HCT116 (cell line): ENCODE measurements at regions not wholly inside any gene's neighbourhood (a gene's known extent, or its start where the extent isn't known, plus 50 kb on each side); places are given as distances from the start of the nearest gene placed in this dataset.

Experiments
- ATAC-seq: fragments of 200-7000 bp; cut with Tn5 transposase; 2 replicates; pipeline ENCODE4 v1.9.1; 2020; ENCODE audit warnings: mild to moderate bottlenecking, moderate library complexity
- BruUV-seq: library from RNA; stranded (reverse); fragments of 400-500 nt; replicated peaks from 2 replicates; lab custom pipeline; 2021; lab: Mats Ljungman, UMichigan
- CTCF ChIA-PET: fragments of 300-600 bp; sonication (Branson Sonifier 250); formaldehyde crosslinking; loops from one replicate; lab custom pipeline; 2021; ENCODE audit warnings: antibody characterized with exemption; lab: Charles Lee
- POLR2A ChIA-PET: fragments of 300-600, 350-600 bp; sonication (Branson Sonifier 250); formaldehyde crosslinking; loops from one replicate; lab custom pipeline; 2021; ENCODE audit warnings: antibody characterized with exemption; lab: Charles Lee
- RAD21 ChIA-PET, 2 experiments: fragments of 300-600 bp; sonication (Branson Sonifier 250); formaldehyde crosslinking; loops; one replicate each; lab custom pipeline; 2023; ENCODE audit warnings: low total read pairs in 2 of 2; ENCODE audit not compliant: uncharacterized antibody in 2 of 2, unreplicated experiment in 2 of 2, low non-redundant PET in 1 of 2; lab: Charles Lee
- DNase-seq: peaks from one replicate; pipeline ENCODE4 v3.0.0-alpha.2; 2010; ENCODE audit warnings: low read depth, low spot score
- H2AFZ ChIP-seq: fragments of 200-600 bp; shearing (Covaris generic), sonication (generic); 2 replicates; pipeline ENCODE4 v1.6.1; 2017; ENCODE audit warnings: low read depth, mixed run types, mixed read lengths, antibody characterized with exemption, low read length; ENCODE audit not compliant: poor library complexity, severe bottlenecking
- H3K27ac ChIP-seq: 2 replicates; pipeline ENCODE4 v1.5.1; 2012; ENCODE audit warnings: low read depth, low read length
- H3K27me3 ChIP-seq: fragments of 200-600 bp; sonication (generic); 2 replicates; pipeline ENCODE4 v1.6.1; 2016; ENCODE audit warnings: mixed run types, low read length, mixed read lengths; ENCODE audit not compliant: insufficient read depth
- H3K36me3 ChIP-seq, 2 experiments: fragments of 200-500 bp in 1 of 2; fragments of 200-600 bp in 1 of 2; sonication (Bioruptor generic) in 1 of 2; sonication (generic) in 1 of 2; 2 replicates each; pipeline versions ENCODE4 v1.5.1 to v1.6.1; 2014 to 2016; ENCODE audit warnings: low read length in 2 of 2, inconsistent platforms in 1 of 2, mixed read lengths in 1 of 2, mixed run types in 1 of 2; ENCODE audit not compliant: insufficient read depth in 2 of 2, control insufficient read depth in 1 of 2
- H3K4me1 ChIP-seq, 2 experiments: fragments of 200-600 bp in 1 of 2; sonication (generic) in 1 of 2; 2 replicates each; pipeline versions ENCODE4 v1.5.1 to v1.6.1; 2012 to 2017; ENCODE audit warnings: low read length in 2 of 2, inconsistent platforms in 1 of 2, mild to moderate bottlenecking in 1 of 2, mixed read lengths in 1 of 2, mixed run types in 1 of 2, moderate library complexity in 1 of 2; ENCODE audit not compliant: insufficient read depth in 2 of 2, control insufficient read depth in 1 of 2
- H3K4me2 ChIP-seq: fragments of 200-600 bp; sonication (generic); 2 replicates; pipeline ENCODE4 v1.6.1; 2017; ENCODE audit warnings: mixed run types, low read length, mixed read lengths
- H3K4me3 ChIP-seq, 2 experiments: fragments of 200-600 bp in 1 of 2; sonication (generic) in 1 of 2; replicated peaks in 1 of 2; 2 replicates each; pipeline ENCODE4 v1.5.1; 2011 to 2016; ENCODE audit warnings: low read length in 2 of 2, control low read depth in 1 of 2, low read depth in 1 of 2, mild to moderate bottlenecking in 1 of 2, mixed read lengths in 1 of 2, mixed run types in 1 of 2
- H3K79me2 ChIP-seq: fragments of 200-600 bp; sonication (generic); 2 replicates; pipeline ENCODE4 v1.6.1; 2017; ENCODE audit warnings: mild to moderate bottlenecking, mixed run types, low read length, moderate library complexity, mixed read lengths; ENCODE audit not compliant: insufficient read depth
- H3K9ac ChIP-seq: fragments of 200-600 bp; sonication (generic); 2 replicates; pipeline ENCODE4 v1.6.1; 2016; ENCODE audit warnings: low read length, mixed read lengths
- H3K9me2 ChIP-seq: fragments of 200-600 bp; sonication (generic), shearing (Covaris generic); 2 replicates; pipeline ENCODE4 v1.6.1; 2017; ENCODE audit warnings: mixed run types, mild to moderate bottlenecking, moderate library complexity; ENCODE audit not compliant: insufficient read depth
- H3K9me3 ChIP-seq, 2 experiments: fragments of 200-500 bp in 1 of 2; fragments of 200-600 bp in 1 of 2; sonication (Bioruptor generic) in 1 of 2; sonication (generic) in 1 of 2; 2 replicates each; pipeline ENCODE4 v1.6.1; 2014 to 2017; ENCODE audit warnings: low read length in 2 of 2, mixed read lengths in 2 of 2, inconsistent platforms in 1 of 2, low read depth in 1 of 2, mild to moderate bottlenecking in 1 of 2, mixed run types in 1 of 2, moderate library complexity in 1 of 2; ENCODE audit not compliant: control insufficient read depth in 1 of 2, insufficient read depth in 1 of 2
- H4K20me1 ChIP-seq: fragments of 200-600 bp; sonication (generic), shearing (Covaris generic); 2 replicates; pipeline ENCODE4 v1.6.1; 2017; ENCODE audit warnings: mixed run types, mild to moderate bottlenecking, moderate library complexity; ENCODE audit not compliant: insufficient read depth
- CBX3 ChIP-seq: IDR thresholded peaks from 2 replicates; pipeline ENCODE4 v1.6.1; 2012; ENCODE audit warnings: low read depth
- ELF1 ChIP-seq: IDR thresholded peaks from 2 replicates; pipeline ENCODE4 v1.6.1; 2012; ENCODE audit warnings: low read depth, borderline replicate concordance
- FOSL1 ChIP-seq: IDR thresholded peaks from 2 replicates; pipeline ENCODE4 v1.6.1; 2012; ENCODE audit warnings: low read depth
- POLR2A ChIP-seq: IDR thresholded peaks from 2 replicates; pipeline ENCODE4 v1.7.0; 2011; ENCODE audit warnings: borderline replicate concordance; ENCODE audit not compliant: insufficient read depth, insufficient read length; ENCODE audit errors: extremely low read depth
- SIN3A ChIP-seq: IDR thresholded peaks from 2 replicates; pipeline ENCODE4 v1.6.1; 2012; ENCODE audit warnings: low read depth
- SRF ChIP-seq: IDR thresholded peaks from 2 replicates; pipeline ENCODE4 v1.6.1; 2012; ENCODE audit warnings: low read depth
- TCF7L2 ChIP-seq: IDR thresholded peaks from 2 replicates; pipeline ENCODE4 v1.7.0; 2011; ENCODE audit warnings: borderline replicate concordance, inconsistent platforms; ENCODE audit not compliant: insufficient read depth, insufficient read length; ENCODE audit errors: extremely low read depth
- ZNF274 ChIP-seq: fragments of 200-500 bp; sonication (Bioruptor generic); IDR thresholded peaks from 2 replicates; pipeline ENCODE4 v1.6.1; 2014; ENCODE audit warnings: mild to moderate bottlenecking, low read depth, low read length, inconsistent platforms
- intact Hi-C: fragments of 100-400 bp; cut with micrococcal nuclease; formaldehyde crosslinking; loops from 2 replicates; pipeline ENCODE4 v1.10.0; 2022

DNA sequence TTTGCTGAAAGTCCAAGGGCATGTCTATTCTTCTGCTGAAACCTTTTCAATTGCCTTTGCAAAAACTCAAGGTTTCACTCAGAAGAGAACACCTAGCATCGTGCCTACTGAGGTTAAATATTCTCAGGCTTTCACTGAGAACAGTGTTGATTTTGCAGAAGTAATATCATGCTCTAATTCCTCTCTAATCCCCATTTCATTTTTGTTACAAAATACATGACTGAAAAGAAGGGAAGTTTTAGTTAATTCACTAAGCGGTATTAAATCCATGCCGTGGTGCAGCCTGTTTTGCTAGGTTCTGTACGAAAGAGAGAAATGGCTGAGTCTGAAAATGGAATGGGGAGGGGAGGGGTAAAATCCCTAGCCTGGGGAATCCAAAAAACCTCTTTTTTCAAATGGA lies 163.2 kb upstream of the CAMK1G start (continued):
- no peak for TF ChIP-seq SIN3A
- TF ChIP-seq POLR2A: no peak
- TF ChIP-seq SRF: no peak
- TF ChIP-seq ZNF274: no peak

DNA sequence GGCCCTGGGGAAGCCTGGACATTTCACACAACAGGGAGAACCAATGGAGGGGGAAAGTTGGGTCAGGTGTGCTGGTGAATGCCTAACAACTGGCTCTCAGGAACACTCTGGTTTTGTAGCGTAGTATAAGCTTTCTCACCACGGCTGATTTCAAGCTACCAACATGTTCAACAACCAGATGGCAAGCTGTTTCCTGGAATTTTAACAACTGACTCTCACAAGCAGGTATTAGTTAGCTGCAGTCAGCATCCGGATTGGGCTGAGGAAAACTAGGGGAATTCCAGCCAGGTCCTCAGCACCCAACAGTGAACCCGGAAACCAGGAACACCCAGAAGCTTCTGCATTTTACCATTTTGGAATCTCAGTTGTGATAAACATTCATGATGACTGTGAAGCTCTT lies 162.3 kb upstream of the CAMK1G start:
- H3K27me3 ChIP-seq: no peaks in the 10 kb centered on the region; the same call in 1 of the 2 replicates
- no peak for DNase-seq
- no peak for ATAC-seq
- no peak overlapping the region for H3K27ac ChIP-seq
- intact Hi-C loops: no loop called here
- no peak overlapping the region for H3K4me3 ChIP-seq
- CTCF ChIA-PET: no interaction called here
- no peaks in the 10 kb centered on the region for H4K20me1 ChIP-seq
- no peak overlapping the region for H3K4me2 ChIP-seq
- POLR2A ChIA-PET: no interaction called here
- H3K36me3 ChIP-seq: no peaks in the 10 kb centered on the region
- H3K9me3 ChIP-seq: no peaks in the 10 kb centered on the region
- peaks cover 0 to 3% of the 10 kb centered on the region in 2 experiments; a peak in 2 of 4 replicates for H3K4me1 ChIP-seq
- H3K9ac ChIP-seq: no peak overlapping the region
- H3K9me2 ChIP-seq: no peaks in the 10 kb centered on the region
- RAD21 ChIA-PET: no interaction called here
- no TSS peak for BruUV-seq
- no peak overlapping the region for H2AFZ ChIP-seq
- no peak for TF ChIP-seq CBX3
- H3K79me2 ChIP-seq: no peaks in the 10 kb centered on the region

DNA sequence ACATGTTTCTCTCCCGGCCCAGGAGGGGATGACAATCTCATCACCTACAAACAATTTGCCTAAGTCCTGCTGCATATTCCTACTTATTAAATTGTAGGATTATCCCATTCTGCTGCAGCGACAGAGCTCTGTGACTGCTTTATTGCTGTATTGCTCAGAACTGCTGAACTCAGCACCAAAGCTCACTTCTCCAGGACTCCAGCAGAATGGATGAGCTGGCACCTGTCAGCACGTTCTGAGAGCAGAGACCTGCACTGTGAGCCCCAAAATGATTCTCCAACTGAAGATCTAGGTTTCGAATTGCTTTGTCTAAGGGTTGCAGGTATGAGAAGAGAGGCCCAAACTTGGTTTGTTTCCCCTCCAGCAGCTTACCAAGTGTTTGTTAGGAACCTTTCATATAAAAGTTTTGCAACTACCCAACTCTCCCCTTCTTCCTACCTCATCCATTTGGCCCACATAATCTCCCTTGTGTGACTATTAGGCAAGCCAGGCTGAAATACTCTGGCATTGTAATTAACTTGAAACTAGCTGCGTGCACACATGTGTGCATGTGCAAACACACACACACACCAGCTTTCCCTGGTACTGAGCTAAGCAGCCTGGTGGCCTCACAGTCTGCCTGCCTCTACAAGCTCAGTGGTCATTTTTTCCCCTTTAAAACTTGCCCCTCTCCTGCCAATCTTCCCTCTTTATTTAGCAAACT lies 161.4 kb upstream of the CAMK1G start:
- Histone ChIP-seq H3K4me1 (no peaks in the 10 kb centered on the region), H3K9ac (no peak overlapping the region), H3K27ac (no peak overlapping the region), H3K9me3 (no peaks in the 10 kb centered on the region), H3K79me2 (no peaks in the 10 kb centered on the region), H3K9me2 (no peaks in the 10 kb centered on the region), H4K20me1 (no peaks in the 10 kb centered on the region), H3K36me3 (no peaks in the 10 kb centered on the region), H3K4me2 (no peak overlapping the region), H3K27me3 (no peaks in the 10 kb centered on the region; the same call in 1 of the 2 replicates), H2AFZ (no peak overlapping the region), H3K4me3 (no peak overlapping the region)
- TF ChIP-seq ELF1 (no peak), FOSL1 (no peak), TCF7L2 (no peak)
- ChIA-PET CTCF (no interaction called here), RAD21 (no interaction called here), POLR2A (no interaction called here)
- intact Hi-C loops: no loop called here
- BruUV-seq: no TSS peak
- no peak for ATAC-seq
- DNase-seq: no peak
